ENCODE measurements at regions not wholly inside any gene's neighbourhood (a gene's known extent, or its start where the extent isn't known, plus 50 kb on each side); places are given as distances from the start of the nearest gene placed in this dataset.
"Not testable (repeated sequence)": the region's sequence is repeated elsewhere in the genome, so short reads cannot be mapped to it uniquely, and the experiment has no call there.

GRCh38 chr15:96468036-96468435 lies 137.5 kb downstream of the NR2F2 start:
- no peak for DNase-seq

- DNase-seq = peak in 26 of 56 donors; percentile 1 to 59 (median 17)
Observed at GRCh38 chr15:96470681-96471310, 140.3 kb downstream of the NR2F2 start.

DNA sequence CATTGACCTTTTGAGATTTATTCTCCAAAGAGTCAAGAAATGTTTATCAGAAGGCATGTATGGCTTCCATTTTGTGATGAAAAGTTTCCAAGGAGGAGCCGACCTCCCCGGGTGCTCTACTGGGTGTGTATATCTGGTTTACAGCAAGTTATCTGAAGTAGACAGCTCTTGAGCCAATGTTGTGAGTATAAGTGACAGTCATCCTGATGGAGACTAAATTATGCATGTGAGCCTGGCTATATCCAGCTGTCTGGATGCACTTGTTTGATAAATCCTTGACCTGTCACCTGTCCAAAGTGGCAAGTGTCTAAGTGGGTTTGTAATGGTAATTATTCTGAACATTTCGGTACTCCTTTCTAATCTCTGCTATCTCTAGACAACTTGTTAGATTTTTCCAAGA lies 142.2 kb downstream of the NR2F2 start:
- no peak for DNase-seq

DNA sequence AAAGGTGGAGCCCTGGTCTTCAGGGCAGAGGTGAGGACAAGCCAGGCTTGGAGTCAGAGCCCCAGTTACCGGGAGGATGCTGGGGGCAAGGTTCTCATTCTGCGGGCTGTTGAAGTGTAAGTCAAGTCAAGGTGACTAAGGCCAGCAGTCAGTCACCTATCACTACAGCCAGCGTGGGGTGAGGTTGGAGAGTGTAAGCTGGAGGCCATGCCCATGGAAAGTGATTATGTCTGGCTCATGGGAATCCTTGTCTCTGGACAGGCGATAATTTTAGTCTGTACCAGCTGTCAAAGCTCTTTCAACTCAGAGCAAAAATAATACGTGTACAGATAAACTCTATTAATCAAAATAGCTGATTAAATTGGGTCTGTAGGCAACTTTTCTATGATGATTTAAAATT lies 143.1 kb downstream of the NR2F2 start:
- DNase-seq = no peak

DNA sequence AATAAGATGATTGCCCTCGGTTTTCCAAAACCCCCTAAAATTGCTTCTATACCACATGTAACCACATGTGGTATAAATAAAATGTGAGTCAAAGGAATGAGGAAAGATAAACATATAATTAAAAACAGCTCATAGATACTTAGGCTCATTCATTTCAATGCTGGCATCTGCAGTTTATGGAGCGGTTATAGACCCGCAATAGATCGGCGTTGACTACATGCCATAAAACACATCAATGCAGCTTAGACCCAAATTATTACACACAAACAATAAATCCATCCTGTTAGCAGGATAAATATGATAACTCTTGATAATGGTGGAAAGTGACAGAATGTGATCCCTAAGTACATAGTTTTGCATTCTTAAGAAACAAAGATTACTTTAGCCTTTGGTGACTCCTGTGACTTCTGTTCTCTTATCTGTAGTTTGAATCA lies 143.7 kb downstream of the NR2F2 start:
- DNase-seq = no peak

DNA sequence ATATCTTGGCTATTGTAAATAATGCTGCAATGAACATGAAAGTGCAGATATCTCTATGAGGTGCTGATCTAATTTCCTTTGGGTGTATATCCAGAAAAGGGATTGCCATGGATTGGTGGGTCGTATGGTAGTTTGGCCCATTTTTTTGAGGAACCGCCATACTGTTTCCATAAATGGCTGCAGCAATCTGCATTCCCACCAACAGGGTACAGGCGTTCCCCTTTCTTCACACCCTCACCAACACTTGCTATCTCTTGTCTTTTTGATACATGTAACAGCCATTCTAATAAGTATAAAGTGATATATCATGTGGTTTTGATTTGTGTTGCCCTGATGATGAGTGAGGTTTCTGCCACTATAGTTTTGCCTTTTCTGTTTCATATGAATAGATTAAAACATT lies 146.7 kb downstream of the NR2F2 start:
- DNase-seq = no peak

DNA sequence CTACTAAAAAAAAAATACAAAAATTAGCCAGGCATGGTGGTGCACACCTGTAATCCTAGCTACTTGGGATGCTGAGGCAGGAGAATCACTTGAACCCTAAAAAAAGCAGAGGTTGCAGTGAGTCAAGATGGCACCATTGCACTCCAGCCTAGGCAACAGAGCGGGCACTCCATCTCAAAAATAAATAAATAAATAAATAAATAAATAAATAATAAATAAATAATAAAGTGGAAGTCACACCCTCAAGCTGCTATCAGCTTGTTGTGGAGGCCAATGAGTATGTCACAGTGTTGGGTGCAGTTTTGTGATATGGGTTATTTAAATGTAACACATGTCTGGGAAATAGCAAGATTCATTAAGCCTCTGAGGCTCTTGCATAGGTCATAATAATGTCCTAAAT lies 153.9 kb downstream of the NR2F2 start:
- not testable (repeated sequence) for DNase-seq

GRCh38 chr15:96484830-96485229 lies 154.3 kb downstream of the NR2F2 start:
- no peak for DNase-seq

GRCh38 chr15:96487245-96487644 lies 156.7 kb downstream of the NR2F2 start:
- DNase-seq = no peak

- not testable (repeated sequence) for DNase-seq
Observed at GRCh38 chr15:96491066-96491699, 160.7 kb downstream of the NR2F2 start.

- not testable (repeated sequence) for DNase-seq
Observed at GRCh38 chr15:96491700-96492644, 161.5 kb downstream of the NR2F2 start.

DNA sequence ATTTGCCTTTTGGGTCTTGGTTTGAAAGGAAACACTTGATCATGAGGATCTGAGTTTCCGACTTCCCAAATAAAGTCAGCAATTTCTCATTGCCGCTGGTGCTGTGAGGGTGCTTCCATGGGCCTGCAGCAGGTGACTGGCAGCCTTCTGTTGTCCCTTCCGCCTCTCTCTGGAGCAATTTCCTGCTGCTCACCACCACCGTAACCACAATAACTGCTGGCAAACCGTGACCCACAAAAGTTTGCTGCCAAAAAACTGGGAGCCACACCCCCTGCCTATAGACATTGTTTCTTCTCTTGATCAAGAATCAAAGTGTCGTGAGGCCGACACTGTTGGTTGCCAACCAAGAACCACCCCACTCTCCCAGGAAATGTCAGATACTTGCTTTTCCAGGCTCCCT lies 164.0 kb downstream of the NR2F2 start:
- no peak for DNase-seq

DNA sequence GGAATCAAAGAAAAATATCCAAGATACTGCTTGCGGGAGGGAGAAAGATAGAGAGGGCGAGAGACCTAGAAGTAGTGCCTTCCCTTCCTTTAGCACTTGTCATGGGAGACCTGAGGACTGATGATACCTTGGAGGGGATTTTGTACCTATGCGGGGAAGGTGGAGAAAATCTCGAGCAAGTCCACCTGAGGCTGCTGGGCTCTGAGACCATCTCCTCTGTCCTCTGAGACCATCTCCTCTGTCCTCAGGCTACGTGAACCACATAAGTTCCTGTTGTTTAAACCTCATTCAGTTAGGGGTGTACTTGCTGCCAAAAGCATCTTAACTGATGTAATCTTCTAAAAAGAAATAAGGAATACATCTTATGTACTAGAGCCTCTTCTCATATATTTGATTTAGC lies 164.9 kb downstream of the NR2F2 start:
- no peak for DNase-seq

DNA sequence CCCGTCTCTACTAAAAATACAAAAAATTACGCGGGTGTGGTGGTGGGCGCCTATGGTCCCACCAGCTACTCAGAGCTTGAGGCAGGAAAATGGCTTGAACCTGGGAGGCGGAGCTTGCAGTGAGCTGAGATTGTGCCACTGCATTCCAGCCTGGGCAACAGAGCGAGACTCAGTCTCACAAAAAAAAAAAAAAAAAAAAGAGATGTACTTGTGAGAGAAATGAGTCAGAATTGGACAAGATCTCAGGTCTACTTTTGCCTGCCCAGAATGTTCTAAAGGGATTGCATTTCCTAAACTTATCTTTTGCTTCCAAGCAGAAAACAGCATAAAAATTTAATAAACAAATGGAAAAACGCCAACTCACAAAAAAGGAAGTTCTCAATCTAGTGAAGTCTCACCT lies 167.5 kb downstream of the NR2F2 start:
- no peak for DNase-seq

- DNase-seq = no peak
Observed at GRCh38 chr15:96500508-96500907, 170.0 kb downstream of the NR2F2 start.

GRCh38 chr15:96501362-96501761 lies 170.9 kb downstream of the NR2F2 start:
- no peak for DNase-seq

DNA sequence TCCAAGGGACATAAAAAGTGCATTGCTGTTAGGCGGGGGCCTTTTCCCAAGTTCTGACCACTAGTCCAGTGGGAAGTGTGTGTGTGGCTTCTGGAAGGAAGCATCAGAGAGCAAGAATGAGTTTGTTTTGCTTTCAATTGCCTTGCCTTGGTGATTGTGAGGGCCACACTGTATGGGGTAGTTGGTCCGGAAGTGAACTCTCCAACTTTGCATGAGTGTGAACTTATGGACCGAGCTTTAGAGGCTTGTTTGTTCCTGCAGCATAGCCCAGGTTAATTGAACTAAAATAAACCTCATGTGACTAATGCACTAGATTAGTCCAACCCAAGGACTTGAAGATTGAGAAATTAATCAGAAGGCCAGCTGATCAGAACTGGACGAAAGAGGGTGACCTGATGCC lies 171.7 kb downstream of the NR2F2 start:
- no peak for DNase-seq

DNA sequence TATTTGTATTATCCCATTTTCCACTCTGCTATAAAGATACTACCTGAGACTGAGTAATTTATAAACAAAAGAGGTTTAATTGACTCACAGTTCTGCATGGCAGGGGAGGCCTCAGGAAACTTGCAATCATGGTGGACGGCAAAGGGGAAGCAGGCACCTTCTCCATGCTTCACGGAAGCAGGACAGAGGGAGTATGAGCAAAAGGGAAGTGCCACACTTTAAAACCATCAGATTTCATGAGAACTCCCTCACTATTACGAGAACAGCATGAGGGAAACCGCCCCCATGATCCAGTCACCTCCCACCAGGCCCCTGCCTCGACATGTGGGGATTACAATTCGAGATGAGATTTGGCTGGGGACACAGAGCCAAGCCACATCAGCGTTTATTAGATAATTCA lies 172.8 kb downstream of the NR2F2 start:
- DNase-seq = no peak

DNA sequence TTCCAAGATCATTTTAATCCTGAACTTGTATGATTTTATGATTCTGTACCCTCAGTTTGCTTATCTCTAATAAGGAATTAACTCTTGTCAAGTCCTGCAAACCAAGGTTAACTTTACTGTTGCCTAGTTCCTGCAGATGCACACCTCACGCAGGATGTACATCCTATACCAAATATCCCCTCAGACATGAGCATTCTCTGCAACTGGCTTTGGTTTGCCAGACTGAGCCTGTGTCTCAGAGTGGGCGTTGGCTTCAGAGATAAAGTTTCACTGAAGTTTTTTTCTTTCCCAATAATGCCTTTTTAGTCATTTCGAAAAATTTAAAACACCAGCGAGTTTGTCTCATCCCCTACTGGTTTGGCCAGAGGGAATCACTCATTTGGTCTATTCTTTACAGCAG lies 173.9 kb downstream of the NR2F2 start:
- DNase-seq = no peak

DNA sequence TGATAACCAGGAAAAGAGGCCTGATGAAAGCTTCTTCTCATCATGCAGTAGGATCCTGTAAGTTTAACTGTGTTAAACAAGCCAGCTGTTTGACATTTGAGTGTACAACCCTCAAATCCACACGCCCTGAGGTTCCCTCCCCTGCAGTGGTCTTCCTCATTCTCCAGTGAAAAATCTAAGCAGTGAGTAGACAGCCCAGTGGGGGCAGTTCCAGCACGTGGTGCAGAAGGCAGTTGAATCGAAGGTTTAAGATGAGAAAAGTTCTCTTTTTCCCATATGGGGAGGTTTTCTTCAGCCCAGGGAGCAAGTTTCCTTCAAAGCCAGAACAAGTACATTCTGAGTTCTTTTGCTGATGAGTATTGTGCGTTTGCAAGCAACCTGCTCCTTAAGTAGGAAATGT lies 174.5 kb downstream of the NR2F2 start:
- DNase-seq = no peak

DNA sequence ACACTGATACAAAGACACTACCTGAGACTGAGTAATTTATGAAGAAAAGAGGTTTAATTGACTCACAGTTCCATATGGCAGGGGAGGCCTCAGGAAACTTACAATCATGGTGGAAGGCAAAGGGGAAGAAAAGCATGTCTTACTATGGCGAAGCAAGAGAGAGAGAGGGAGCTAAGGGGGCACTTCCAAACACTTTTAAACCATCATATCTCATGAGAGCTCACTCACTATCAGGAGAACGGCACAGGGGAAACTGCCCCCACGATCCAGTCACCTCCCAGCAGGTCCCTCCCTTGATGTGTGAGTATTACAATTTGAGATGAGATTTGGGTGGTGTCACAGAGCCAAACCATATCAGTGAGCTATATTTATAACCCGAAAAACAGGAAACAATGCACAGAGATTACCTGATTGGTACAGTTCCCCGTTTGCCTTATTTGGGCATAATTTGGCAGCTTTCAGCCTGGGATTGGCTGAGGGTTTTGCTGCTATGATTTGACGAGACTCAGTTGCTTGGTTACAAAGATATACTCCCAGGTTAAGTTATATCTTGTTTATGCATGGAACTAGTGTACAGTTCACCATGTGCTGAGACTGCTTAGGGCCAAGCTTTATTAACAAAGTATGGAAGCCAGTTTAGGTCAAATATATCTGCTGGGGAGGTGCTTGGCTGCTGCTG lies 184.2 kb downstream of the NR2F2 start:
- DNase-seq = no peak

DNA sequence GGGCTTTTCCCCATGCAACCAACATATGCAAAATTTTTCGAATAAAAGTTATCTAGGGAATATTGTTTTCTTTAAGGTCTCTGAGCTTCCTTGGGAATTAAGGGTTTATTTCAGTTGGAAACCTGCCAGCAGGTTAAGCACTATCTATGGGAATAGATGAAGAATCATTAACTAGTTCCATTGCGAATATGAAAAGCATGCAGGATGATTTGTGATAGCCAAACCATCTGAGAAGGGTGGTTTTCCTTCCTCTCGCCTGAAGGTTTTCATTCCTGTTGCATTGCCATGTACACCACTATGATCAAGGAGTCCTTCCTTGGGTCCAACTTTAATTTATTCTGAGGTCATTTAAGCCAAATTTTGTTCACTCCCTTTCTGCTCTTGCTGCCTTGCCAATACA lies 184.9 kb downstream of the NR2F2 start:
- no peak for DNase-seq

Data from nucleus accumbens (tissue), 56 donors.